ELR (cell line): ENCODE measurements at regions not wholly inside any gene's neighbourhood (a gene's known extent, or its start where the extent isn't known, plus 50 kb on each side); places are given as distances from the start of the nearest gene placed in this dataset.
"Not testable (repeated sequence)": the region's sequence is repeated elsewhere in the genome, so short reads cannot be mapped to it uniquely, and the experiment has no call there.

ENCODE experiments used
- DNase-seq: peaks from one replicate; pipeline ENCODE4 v3.0.0-alpha.2; 2015; ENCODE audit warnings: low read depth

DNA sequence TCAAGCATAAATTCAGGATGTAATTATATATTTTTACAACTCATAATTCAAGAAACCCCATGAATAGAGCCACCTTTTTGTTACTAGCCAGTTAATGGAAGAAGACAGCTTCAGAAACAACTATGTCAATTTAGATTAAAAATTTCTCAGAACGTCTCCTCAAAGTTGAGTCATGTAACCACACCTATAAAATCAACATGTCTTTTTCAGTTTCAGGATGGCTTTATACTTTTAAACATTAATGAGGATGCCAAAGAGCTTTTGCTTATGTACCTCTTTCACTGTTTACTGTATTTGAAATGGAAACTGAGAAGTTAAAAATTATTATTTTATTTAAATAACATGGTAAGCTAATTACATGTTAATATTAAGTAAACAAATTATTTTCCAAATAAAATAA lies 280.1 kb downstream of the PTH2R start:
- DNase-seq: no peak

DNA sequence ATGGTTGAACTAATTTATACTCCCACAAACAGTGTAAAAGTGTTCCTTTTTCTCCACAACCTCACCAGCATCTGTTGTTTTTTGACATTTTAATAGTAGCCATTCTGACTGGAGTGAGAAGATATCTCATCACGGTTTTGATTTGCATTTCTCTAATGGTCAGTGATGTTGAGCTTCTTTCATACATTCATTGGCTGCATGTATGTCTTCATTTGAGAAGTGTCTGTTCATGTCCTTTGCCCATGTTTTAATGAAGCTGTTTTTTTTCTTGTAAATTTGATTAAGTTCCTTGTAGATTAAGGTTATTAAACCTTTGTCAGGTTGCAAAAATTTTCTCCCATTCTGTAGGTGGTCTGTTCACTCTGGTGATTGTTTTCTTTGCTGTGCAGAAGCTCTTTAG lies 281.1 kb downstream of the PTH2R start:
- DNase-seq: not testable (repeated sequence)

DNA sequence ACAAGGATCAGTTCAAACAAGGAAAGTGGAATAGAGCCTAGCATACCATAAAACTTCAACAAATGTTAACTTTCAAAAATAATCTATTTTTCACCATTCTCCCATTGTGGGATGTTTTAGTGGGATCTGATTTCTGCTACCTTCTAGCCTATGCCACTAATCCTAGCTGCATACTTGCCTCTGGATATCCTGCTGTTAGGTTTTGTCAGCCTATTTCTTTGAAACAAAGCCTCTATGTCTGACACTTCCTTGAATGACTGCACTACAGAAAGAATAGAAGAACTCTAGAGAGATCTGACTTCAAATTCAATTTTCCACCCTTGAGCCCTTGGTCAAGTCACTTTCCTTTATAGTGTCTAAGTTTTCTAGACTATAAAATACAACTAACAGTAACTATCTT lies 291.5 kb downstream of the PTH2R start:
- no peak for DNase-seq

DNA sequence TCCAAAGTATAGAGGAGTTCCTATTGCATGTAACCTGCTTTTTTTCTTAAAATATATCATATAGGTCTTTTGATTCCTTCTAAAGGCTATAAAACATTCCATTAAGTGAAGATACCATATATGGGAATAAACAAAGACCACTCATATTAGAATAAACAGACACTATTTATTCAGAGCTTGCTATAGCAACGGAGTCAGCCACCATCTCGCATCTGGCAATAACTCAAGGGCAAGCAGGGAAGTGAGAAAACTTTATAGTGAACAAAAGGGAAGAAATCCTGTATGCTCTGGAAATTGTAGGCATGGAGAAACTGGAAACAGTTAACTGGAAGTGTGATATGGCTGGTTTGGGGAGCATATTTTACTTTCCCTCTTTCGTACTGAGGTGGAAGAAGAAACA lies 301.9 kb downstream of the PTH2R start:
- no peak for DNase-seq

DNA sequence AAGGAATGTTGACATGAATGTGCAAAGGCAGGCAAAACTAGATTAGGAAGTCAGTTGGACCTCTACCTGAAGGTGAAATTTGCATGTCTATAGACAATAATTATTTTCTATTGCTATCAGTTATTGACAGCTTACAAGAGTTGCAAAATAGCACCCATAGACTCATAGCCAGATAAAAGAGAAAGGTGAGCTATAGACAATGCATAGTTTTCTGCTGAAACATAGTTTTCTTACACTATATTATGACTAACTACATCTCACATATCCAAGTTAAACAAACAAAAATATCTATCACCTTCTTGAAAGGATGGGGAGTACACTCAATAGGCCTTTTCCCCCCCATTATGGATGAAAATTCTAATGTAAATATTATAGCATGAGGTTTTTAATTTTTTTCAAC lies 305.0 kb downstream of the PTH2R start:
- DNase-seq: no peak

DNA sequence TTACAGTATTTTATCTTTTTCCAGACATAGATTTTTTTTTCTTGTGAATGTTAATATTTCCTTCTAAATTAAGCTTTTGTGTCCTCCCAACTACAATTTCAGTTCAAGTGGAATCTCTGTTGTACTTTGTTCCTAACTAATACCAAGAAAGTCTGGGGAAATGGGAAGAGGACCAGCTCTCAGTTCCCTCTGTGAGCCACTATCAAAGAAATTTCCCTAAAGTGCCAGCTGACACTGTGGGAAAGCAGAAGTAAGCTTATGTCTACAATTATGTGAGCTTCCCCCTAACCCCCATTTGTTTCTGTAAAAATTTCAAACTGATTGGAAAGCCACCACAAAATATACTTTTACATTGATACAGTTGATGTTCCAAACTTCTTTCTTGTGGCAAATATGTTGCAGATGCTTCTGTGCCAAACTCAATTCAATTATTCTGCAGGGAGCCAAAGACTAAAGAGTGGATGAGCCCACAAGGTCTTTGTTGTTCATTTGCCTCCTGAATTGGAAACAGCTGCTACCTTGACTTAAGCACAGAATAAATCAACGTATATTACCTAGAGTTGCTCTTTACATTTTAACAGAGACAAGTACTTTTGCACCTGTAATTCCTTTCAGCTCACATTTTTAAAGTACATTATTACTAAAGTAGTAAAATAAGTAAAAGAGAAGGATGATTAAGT lies 306.6 kb downstream of the PTH2R start:
- DNase-seq: no peak

DNA sequence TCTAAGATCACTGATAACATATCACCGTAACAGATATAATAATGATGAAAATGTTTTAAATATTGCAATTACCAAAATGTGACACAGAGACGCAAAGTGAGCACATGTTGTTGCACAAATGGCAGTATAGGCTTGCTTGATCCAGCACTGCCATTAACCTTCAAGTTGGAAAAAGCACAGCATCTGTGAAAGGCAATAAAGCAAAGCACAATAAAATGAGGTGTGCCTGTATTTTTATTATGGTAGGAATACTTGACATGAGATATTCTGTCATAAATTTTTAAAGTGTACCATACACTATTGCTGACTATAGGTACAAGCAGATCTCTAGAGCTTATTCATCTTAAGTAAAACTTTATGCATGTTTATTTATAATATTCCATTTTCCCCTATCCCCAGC lies 312.2 kb downstream of the PTH2R start:
- DNase-seq: no peak

DNA sequence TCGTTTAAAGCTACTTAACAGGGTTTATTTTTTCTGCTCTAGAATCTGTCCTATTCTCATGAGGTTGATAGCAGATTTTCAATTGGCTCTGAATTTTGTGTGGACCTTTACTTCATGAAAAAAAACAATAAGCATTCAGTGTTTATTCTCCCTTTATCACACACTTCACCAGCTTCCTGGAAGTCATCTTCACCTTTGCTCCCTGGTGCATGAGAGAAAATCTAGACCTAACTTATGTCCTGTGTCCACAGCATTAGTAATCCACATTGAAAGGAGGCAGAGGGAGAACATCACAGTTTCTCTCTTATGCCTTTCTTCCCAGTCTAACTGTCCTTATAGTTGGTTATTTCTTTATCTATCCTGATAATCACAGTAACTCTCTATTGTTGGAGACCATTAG lies 316.1 kb downstream of the PTH2R start:
- DNase-seq: no peak

DNA sequence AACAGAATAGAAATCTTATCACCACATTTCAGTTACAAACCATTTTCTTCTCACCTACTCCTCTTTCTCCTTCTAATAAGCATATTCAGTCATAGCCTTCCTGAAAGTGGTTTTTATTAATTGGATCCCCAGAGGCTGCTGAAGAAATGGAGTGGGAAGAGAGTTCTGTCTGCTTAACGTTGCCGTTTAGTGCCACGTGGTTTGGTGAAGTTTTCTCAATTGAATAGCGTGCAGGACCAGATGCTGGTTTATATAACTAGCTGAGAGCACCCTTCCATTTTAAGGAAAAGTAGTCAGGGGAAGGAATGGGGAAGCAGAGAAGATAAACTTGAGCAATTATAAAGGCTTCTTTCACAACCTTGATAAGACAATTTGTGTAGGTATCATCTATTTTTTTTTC lies 318.7 kb downstream of the PTH2R start:
- no peak for DNase-seq

DNA sequence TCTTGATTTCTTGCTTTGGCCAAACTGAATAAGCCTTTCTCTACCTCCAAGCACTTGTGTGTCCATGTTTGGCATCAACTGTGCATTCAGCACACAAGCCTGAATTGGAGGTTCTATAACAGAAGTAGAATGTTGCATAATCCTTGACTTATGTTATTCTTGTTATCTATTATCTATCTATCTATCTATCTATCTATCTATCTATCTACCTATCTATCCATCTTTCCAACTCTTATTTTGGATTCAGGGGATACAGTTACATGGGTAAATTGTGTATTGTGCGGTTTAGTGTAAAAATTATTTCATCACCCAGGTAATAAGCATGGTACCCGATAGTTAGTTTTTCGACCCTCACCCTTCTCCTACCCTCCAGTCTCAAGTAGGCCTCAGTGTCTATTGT lies 319.6 kb downstream of the PTH2R start:
- no peak for DNase-seq

DNA sequence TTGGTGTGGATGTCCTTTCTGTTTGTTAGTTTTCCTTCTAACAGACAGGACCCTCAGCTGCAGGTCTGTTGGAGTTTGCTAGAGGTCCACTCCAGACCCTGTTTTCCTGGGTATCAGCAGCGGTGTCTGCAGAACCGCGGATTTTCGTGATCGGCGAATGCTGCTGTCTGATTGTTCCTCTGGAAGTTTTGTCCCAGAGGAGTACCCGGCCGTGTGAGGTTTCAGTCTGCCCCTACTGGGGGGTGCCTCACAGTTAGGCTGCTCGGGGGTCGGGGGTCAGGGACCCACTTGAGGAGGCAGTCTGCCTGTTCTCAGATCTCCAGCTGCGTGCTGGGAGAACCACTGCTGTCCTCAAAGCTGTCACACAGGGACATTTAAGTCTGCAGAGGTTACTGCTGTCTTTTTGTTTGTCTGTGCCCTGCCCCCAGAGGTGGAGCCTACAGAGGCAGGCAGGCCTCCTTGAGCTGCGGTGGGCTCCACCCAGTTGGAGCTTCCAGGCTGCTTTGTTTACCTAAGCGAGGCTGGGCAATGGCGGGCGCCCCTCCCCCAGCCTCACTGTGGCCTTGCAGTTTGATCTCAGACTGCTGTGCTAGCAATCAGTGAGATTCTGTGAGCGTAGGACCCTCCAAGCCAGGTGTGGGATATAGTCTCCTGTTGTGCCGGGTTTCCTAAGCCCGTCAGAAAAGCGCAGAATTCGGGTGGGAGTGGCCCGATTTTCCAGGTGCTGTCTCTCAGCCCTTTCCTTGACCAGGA lies 345.2 kb downstream of the PTH2R start:
- not testable (repeated sequence) for DNase-seq

DNA sequence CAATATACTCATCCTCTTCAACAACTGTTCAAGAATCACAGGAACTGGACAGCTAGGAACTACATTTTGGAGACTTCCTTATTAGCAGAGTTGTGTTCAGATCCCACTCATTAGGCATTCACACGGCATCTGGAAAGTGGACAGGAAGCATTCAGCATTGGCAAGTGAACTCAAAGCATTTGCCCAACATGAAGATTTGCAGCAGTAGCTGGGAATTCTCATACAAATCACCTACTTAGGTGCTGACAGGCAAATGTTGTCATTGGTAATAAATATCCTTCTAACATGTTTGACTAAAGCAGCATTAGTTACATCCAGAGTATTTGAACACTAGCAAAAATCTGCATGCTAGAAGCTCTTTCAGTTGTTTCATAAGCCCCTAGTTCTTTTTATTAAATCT lies 350.8 kb downstream of the PTH2R start:
- DNase-seq: no peak

DNA sequence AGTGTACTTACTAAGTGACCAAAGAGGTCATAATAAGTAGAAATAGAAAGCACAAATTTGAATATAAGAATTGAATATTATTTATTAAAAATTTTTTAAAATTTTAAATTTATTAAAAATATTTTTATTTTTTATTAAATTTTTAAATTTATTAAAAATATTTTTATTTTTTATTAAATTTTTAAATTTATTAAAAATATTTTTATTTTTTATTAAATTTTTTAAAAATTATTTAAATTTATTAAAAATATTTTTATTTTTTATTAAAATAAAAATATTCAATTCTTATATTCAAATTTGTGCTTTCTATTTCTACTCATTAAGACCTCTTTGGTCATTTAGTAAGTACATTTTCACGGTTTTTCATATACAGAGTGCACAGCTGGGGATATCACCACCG lies 366.5 kb downstream of the PTH2R start:
- DNase-seq: not testable (repeated sequence)

DNA sequence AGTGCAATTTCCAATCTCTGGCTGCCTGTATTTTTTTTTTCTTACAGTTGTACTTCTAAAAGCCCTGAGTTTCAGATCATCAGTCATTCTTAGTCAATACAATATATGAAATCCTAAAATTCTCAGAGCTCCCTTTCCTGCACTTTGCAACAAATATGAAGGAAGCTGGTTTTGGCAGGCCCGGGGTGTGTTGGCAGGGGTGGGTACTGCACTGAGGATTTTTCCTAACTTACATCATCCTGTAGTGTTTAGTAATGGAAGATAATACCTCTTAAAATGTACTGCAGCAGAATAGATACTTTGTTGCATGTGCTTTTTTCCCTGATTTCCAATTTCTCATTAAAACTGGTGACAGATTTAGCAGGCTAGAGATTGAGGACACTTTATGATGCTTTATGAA lies 374.6 kb downstream of the PTH2R start:
- no peak for DNase-seq

DNA sequence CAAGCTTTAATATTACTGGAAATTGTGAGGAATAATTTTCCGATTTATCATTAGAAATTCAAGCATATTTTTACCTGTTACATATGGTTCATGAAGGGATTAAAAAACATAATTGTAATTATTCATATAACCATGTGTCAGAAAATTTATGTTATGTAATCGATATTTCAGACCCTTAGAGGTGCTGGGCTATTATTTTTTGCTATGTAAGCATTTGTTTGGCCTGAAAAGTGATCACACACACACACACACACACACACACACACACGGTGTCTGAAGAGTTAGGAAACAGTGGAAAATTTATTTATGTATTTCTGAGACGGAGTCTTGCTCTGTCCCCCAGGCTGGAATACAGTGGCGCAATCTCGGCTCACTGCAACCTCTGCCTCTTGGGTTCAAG lies 375.5 kb downstream of the PTH2R start:
- no peak for DNase-seq

DNA sequence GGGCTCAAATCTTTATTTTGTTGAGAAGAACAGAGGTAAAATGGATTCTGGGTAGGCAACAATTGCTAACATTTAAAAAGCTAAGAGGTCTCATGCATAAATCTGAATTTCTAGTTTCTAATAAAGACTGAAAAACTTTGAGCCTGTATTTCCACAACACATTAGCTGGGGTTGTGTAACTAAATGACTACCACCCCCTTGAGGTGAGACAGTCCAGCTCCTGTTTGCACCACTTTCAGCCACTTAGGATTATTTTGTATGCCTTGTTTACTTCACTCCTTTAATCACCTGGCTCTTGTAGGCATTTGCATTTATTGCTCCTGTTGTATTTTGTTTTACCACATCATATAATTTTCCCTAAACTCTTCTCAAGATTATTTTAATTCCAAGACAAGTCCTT lies 376.6 kb downstream of the PTH2R start:
- no peak for DNase-seq

DNA sequence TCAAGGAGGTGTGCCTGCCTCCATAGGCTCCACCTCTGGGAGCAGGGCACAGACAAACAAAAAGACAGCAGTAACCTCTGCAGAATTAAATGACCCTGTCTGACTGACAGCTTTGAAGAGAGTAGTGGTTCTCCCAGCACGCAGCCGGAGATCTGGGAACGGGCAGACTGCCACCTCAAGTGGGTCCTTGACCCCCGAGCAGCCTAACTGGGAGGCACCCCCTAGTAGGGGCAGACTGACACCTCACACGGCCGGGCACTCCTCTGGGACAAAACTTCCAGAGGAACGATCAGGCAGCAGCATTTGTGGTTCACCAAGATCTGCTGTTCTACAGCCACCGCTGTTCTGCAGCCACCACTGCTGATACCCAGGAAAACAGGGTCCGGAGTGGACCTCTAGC lies 378.2 kb downstream of the PTH2R start:
- DNase-seq: not testable (repeated sequence)

DNA sequence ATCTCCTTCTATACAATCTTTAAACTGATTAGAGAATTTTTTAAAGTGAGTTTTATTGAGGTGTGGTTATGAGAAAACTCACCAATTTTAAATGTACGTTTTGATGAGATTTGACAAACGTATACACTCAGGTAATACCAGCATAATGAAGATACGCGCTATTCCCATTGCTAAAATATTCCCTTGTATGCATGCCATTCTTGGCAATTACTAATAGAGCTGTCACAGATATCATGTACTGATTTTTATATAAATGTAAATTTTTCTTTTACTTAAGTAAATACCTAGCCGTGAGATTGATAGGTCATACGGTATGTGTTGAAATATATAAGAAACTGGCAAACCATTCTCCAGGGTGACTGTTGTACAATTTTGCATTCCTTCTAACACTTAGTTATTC lies 384.7 kb downstream of the PTH2R start:
- no peak for DNase-seq

DNA sequence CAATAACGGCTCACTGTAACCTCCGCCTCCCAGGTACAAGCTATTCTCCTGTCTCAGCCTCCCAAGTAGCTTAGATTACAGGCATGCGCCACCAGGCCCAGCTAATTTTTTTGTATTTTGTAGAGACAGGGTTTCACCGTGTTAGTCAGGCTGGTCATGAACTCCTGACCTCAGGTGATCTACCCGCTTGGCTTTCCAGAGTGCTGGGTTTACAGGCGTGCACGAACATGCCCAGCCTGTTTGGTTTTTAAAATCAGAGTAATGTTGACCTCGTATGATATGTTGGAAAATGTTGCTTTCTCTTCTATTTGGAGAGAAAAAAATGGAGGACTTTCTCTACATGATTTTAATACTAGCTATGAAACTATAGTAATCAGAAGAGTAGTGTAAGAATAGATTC lies 386.2 kb downstream of the PTH2R start:
- DNase-seq: no peak

DNA sequence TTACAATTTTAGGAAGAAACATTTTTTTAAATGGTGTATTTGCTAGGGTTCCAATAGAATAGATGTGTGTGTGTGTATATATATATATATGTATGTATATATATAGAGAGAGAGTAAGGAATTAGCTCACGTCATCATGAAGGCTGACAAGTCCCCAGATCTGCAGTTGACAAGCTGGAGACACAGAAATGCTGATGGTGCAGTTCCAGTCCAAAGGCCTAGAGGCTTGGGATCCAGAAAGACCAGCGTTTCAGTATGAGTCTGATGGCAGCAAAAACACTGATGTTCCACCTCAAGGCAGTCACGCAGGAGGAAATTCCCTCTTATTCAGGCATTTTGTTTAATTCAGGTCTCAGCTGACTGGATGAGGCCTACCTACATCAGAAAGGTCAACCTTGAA lies 386.8 kb downstream of the PTH2R start:
- no peak for DNase-seq

DNA sequence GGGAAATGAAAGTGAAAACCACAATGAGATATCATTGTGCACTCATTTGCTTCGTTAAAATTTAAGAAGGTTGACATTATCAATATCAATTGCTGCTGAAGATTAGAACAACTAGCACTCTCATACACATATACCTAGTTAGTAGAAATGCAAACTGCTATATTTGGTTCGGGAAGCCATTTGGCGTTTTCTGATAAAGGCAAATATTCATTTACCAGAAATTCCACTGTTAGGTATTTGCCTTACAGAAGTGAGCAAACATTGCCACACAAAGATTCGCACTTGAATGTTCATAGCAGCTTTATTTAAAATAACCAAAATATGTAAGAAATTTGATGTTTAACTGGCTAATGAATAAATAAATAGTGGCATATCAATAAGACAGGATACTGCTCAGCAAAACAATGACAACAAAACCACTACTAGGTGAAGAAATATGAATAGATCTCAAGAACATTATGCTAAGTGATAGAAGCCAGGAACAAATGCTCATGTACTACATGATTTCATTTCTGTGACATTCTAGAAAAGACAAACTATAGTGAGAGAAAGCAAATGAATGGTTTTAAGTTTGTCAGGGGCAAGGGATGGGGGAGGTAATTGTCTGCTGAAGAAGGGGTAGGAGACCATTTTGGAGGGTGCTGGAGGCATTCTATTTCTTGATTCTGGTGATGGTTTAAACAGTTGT lies 387.8 kb downstream of the PTH2R start:
- DNase-seq: no peak

DNA sequence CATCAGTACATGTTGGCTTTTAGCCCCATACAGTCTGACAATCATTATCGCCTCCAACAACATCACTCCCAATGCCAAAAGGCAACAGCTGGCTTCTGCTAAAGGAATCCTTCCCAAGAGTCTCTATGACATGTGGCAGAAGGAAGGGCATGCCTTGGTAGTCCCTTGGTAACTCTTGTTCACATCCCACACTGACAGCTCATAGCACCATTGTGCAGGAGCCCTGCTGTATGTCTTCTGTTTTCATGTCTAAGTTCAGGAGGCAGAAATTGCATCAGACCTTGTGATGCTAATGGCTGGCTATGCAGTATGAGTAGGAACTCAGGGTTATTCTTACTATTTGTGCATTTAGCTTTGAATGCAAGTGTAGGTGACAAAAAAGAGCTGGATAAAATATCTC lies 392.1 kb downstream of the PTH2R start:
- DNase-seq: no peak

DNA sequence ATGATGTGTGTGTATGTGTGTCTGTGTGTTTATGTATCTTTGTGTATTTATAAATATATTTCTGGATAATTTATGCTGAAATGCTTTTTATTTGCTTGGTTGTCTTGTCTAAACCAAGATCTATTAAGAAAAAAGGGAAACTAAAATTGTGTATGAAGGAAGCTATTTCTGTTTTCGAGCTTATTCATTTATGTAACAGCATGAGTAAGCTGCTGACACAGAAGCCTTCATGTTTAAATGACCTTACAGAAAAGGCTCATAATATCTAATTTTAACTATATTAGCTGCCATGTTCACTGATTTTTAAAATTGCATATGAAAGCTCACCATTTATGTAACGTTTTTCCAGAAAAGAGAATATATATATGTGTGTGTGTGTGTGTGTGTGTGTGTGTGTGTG lies 392.8 kb downstream of the PTH2R start:
- no peak for DNase-seq
